ENCODE measurements at regions not wholly inside any gene's neighbourhood (a gene's known extent, or its start where the extent isn't known, plus 50 kb on each side); places are given as distances from the start of the nearest gene placed in this dataset.

DNA sequence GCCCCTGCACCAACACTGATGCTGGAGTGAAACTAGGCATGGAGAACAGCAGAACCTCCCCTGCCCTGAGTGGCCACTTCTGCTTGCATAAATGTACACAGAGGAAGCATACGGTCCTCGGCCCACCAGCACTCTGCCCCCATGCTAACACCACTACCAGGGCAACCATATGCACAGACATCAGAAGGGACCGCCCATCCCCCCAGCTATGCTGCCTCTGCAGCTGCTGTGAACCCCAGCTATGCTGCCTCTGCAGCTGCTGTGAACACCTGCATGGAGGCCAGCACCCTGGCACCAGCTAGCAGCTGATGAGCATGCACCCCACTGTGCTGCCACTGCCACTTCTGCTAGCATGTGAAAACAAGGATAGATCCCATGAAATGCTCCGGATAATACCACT is 250.3 kb downstream of the TUSC1 start:
- TF ChIP-seq BHLHE40 (IDR thresholded peaks at IDR 0.05; ENCODE audit: borderline replicate concordance) (no peak), ZNF384 (IDR thresholded peaks at IDR 0.05) (no peak), FOXM1 (IDR thresholded peaks at IDR 0.05; ENCODE audit: borderline replicate concordance) (no peak), TARDBP (IDR thresholded peaks at IDR 0.05) (no peak), SP1 (IDR thresholded peaks at IDR 0.05) (no peak), FOXA1 (IDR thresholded peaks at IDR 0.05) (no peak), NFRKB (IDR thresholded peaks at IDR 0.05) (no peak), ELF4 (IDR thresholded peaks at IDR 0.05) (no peak), HDGF (IDR thresholded peaks at IDR 0.05; ENCODE audit: borderline replicate concordance) (no peak), ARNT (IDR thresholded peaks at IDR 0.05) (no peak)

Data from HEK293T (cell line).